ENCODE measurements at regions not wholly inside any gene's neighbourhood (a gene's known extent, or its start where the extent isn't known, plus 50 kb on each side); places are given as distances from the start of the nearest gene placed in this dataset.

GRCh38 chr12:102659200-102659911 lies 179.0 kb upstream of the IGF1 start:
- H3K27me3 ChIP-seq = no peaks in the 10 kb centered on the region
- WGBS, 2 donors = 74 to 81% methylated on average over 4 of the region's 4 CpGs
- no peak for TF ChIP-seq CTCF (IDR thresholded peaks at IDR 0.05)
- no peak overlapping the region for H3K27ac ChIP-seq
- H3K36me3 ChIP-seq = no peaks in the 10 kb centered on the region
- H3K4me3 ChIP-seq = no peak overlapping the region
- ATAC-seq = no peak
- H3K9me3 ChIP-seq = peaks cover 0 to 20% (median 0%) of the 10 kb centered on the region in 11 donors
- H3K4me1 ChIP-seq = no peaks in the 10 kb centered on the region
- intact Hi-C loops (cut with DNase I) = no loop called here
- no peak for DNase-seq

- ATAC-seq (no peak), DNase-seq (no peak)
- WGBS, 2 donors = 79% methylated on average over 2 of the region's 2 CpGs
- Histone ChIP-seq H3K4me1 (no peaks in the 10 kb centered on the region), H3K27ac (no peak overlapping the region), H3K4me3 (no peak overlapping the region), H3K9me3 (peaks cover 0 to 15% (median 0%) of the 10 kb centered on the region in 11 donors), H3K27me3 (no peaks in the 10 kb centered on the region), H3K36me3 (no peaks in the 10 kb centered on the region)
- TF ChIP-seq CTCF (IDR thresholded peaks at IDR 0.05) = no peak
- intact Hi-C loops (cut with DNase I) = no loop called here
These were observed 173.0 kb upstream of the IGF1 start for GRCh38 chr12:102653406-102653805.

GRCh38 chr12:102652645-102653313 lies 172.4 kb upstream of the IGF1 start:
- intact Hi-C loops (cut with DNase I) = no loop called here
- Histone ChIP-seq H3K27me3 (no peaks in the 10 kb centered on the region), H3K36me3 (no peaks in the 10 kb centered on the region), H3K27ac (no peak overlapping the region), H3K9me3 (peaks cover 0 to 9% (median 0%) of the 10 kb centered on the region in 11 donors), H3K4me3 (no peak overlapping the region), H3K4me1 (no peaks in the 10 kb centered on the region)
- 78 to 80% methylated on average over 4 of the region's 4 CpGs for WGBS, 2 donors
- no peak for TF ChIP-seq CTCF (IDR thresholded peaks at IDR 0.05)
- DNase-seq = no peak
- ATAC-seq = no peak

GRCh38 chr12:102645968-102646367 lies 165.6 kb upstream of the IGF1 start:
- 84 to 89% methylated on average over 1 of the region's 1 CpG for WGBS, 2 donors
- Histone ChIP-seq H3K27me3 (peaks cover 0 to 2% (median 0%) of the 10 kb centered on the region in 7 donors), H3K4me3 (no peak overlapping the region), H3K27ac (no peak overlapping the region), H3K36me3 (no peaks in the 10 kb centered on the region), H3K9me3 (peaks cover 0 to 5% (median 2%) of the 10 kb centered on the region in 11 donors), H3K4me1 (no peaks in the 10 kb centered on the region)
- ATAC-seq (no peak), DNase-seq (no peak)
- no peak for TF ChIP-seq CTCF (IDR thresholded peaks at IDR 0.05)
- intact Hi-C loops (cut with DNase I) = no loop called here
